ENCODE measurements at regions not wholly inside any gene's neighbourhood (a gene's known extent, or its start where the extent isn't known, plus 50 kb on each side); places are given as distances from the start of the nearest gene placed in this dataset.

GRCh38 chr7:113268757-113269156 lies 150.4 kb upstream of the SMIM30 start:
- no peak for TF ChIP-seq CTCF (IDR thresholded peaks at IDR 0.05; ENCODE audit: low read depth, low read length, missing input control)
- no peak for TF ChIP-seq YY1 (IDR thresholded peaks at IDR 0.05)
- no peak for TF ChIP-seq TAF1 (conservative IDR thresholded peaks at IDR 0.05)
- TF ChIP-seq, protein P1, sequence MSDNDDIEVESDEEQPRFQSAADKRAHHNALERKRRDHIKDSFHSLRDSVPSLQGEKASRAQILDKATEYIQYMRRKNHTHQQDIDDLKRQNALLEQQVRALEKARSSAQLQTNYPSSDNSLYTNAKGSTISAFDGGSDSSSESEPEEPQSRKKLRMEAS (IDR thresholded peaks at IDR 0.05) = no peak
- no peak for TF ChIP-seq ATF3 (IDR thresholded peaks at IDR 0.05)

All from liver (tissue), 3 donors.